ENCODE measurements at regions not wholly inside any gene's neighbourhood (a gene's known extent, or its start where the extent isn't known, plus 50 kb on each side); places are given as distances from the start of the nearest gene placed in this dataset.

- no peak overlapping the region for H3K27ac Mint-ChIP-seq
- intact Hi-C loops (cut with micrococcal nuclease) = no loop called here
- no peaks in the 10 kb centered on the region for H3K27me3 Mint-ChIP-seq
These were observed 137.3 kb downstream of the MYCN start for GRCh38 chr2:16077601-16078000.

GRCh38 chr2:16076911-16077310 lies 136.6 kb downstream of the MYCN start:
- Mint-ChIP-seq H3K9me3 (no peaks in the 10 kb centered on the region), H3K27me3 (no peaks in the 10 kb centered on the region), H3K4me3 (no peak overlapping the region), H3K27ac (no peak overlapping the region), H3K4me1 (ENCODE audit: low read depth) (no peaks in the 10 kb centered on the region), H3K36me3 (ENCODE audit: low read depth) (no peaks in the 10 kb centered on the region)
- intact Hi-C loops (cut with micrococcal nuclease) = no loop called here

More at GRCh38 chr2:16077601-16078000, 137.3 kb downstream of the MYCN start:
- Mint-ChIP-seq H3K9me3 (no peaks in the 10 kb centered on the region), H3K4me3 (no peak overlapping the region), H3K36me3 (ENCODE audit: low read depth) (no peaks in the 10 kb centered on the region), H3K4me1 (ENCODE audit: low read depth) (no peaks in the 10 kb centered on the region)

- H3K27ac Mint-ChIP-seq = no peak overlapping the region
- no peaks in the 10 kb centered on the region for H3K9me3 Mint-ChIP-seq
- no peaks in the 10 kb centered on the region for H3K4me1 Mint-ChIP-seq (ENCODE audit: low read depth)
- no peaks in the 10 kb centered on the region for H3K27me3 Mint-ChIP-seq
- no peak overlapping the region for H3K4me3 Mint-ChIP-seq
- no peaks in the 10 kb centered on the region for H3K36me3 Mint-ChIP-seq (ENCODE audit: low read depth)
- intact Hi-C loops (cut with micrococcal nuclease) = no loop called here
These were observed 135.0 kb downstream of the MYCN start for GRCh38 chr2:16075045-16076012.

- intact Hi-C loops (cut with micrococcal nuclease) = no loop called here
- H3K36me3 Mint-ChIP-seq (ENCODE audit: low read depth) = no peaks in the 10 kb centered on the region
These were observed 133.6 kb downstream of the MYCN start for GRCh38 chr2:16073921-16074425.

GRCh38 chr2:16073471-16073870 lies 133.1 kb downstream of the MYCN start:
- intact Hi-C loops (cut with micrococcal nuclease) = no loop called here
- H3K4me3 Mint-ChIP-seq = no peak overlapping the region
- H3K27ac Mint-ChIP-seq = no peak overlapping the region
- H3K36me3 Mint-ChIP-seq (ENCODE audit: low read depth) = no peaks in the 10 kb centered on the region
- no peaks in the 10 kb centered on the region for H3K9me3 Mint-ChIP-seq
- H3K27me3 Mint-ChIP-seq = no peaks in the 10 kb centered on the region
- no peaks in the 10 kb centered on the region for H3K4me1 Mint-ChIP-seq (ENCODE audit: low read depth)

More at GRCh38 chr2:16073921-16074425, 133.6 kb downstream of the MYCN start:
- Mint-ChIP-seq H3K4me3 (no peak overlapping the region), H3K9me3 (no peaks in the 10 kb centered on the region), H3K27ac (no peak overlapping the region), H3K27me3 (no peaks in the 10 kb centered on the region), H3K4me1 (ENCODE audit: low read depth) (no peaks in the 10 kb centered on the region)

- no peaks in the 10 kb centered on the region for H3K27me3 Mint-ChIP-seq
- H3K9me3 Mint-ChIP-seq = no peaks in the 10 kb centered on the region
- H3K27ac Mint-ChIP-seq = no peak overlapping the region
- intact Hi-C loops (cut with micrococcal nuclease) = no loop called here
- no peaks in the 10 kb centered on the region for H3K4me1 Mint-ChIP-seq (ENCODE audit: low read depth)
- H3K36me3 Mint-ChIP-seq (ENCODE audit: low read depth) = no peaks in the 10 kb centered on the region
- no peak overlapping the region for H3K4me3 Mint-ChIP-seq
These were observed 132.4 kb downstream of the MYCN start for GRCh38 chr2:16072638-16073290.

GRCh38 chr2:16071865-16072637 lies 131.7 kb downstream of the MYCN start:
- Mint-ChIP-seq H3K27me3 (no peaks in the 10 kb centered on the region), H3K4me1 (ENCODE audit: low read depth) (no peaks in the 10 kb centered on the region), H3K9me3 (no peaks in the 10 kb centered on the region), H3K4me3 (no peak overlapping the region), H3K27ac (no peak overlapping the region), H3K36me3 (ENCODE audit: low read depth) (no peaks in the 10 kb centered on the region)
- intact Hi-C loops (cut with micrococcal nuclease) = no loop called here

- no peaks in the 10 kb centered on the region for H3K27me3 Mint-ChIP-seq
- no peaks in the 10 kb centered on the region for H3K9me3 Mint-ChIP-seq
- intact Hi-C loops (cut with micrococcal nuclease) = no loop called here
- H3K27ac Mint-ChIP-seq = no peak overlapping the region
- no peak overlapping the region for H3K4me3 Mint-ChIP-seq
- no peaks in the 10 kb centered on the region for H3K4me1 Mint-ChIP-seq (ENCODE audit: low read depth)
- no peaks in the 10 kb centered on the region for H3K36me3 Mint-ChIP-seq (ENCODE audit: low read depth)
These were observed 130.9 kb downstream of the MYCN start for GRCh38 chr2:16071039-16071864.

- Mint-ChIP-seq H3K27ac (no peak overlapping the region), H3K36me3 (ENCODE audit: low read depth) (no peaks in the 10 kb centered on the region), H3K27me3 (no peaks in the 10 kb centered on the region), H3K4me3 (no peak overlapping the region), H3K9me3 (no peaks in the 10 kb centered on the region), H3K4me1 (ENCODE audit: low read depth) (no peaks in the 10 kb centered on the region)
- intact Hi-C loops (cut with micrococcal nuclease) = no loop called here
These were observed 130.3 kb downstream of the MYCN start for GRCh38 chr2:16070648-16070971.

GRCh38 chr2:16069933-16070647 lies 129.7 kb downstream of the MYCN start:
- intact Hi-C loops (cut with micrococcal nuclease) = no loop called here
- no peaks in the 10 kb centered on the region for H3K9me3 Mint-ChIP-seq
- no peak overlapping the region for H3K4me3 Mint-ChIP-seq
- H3K36me3 Mint-ChIP-seq (ENCODE audit: low read depth) = no peaks in the 10 kb centered on the region
- H3K4me1 Mint-ChIP-seq (ENCODE audit: low read depth) = no peaks in the 10 kb centered on the region
- no peak overlapping the region for H3K27ac Mint-ChIP-seq
- no peaks in the 10 kb centered on the region for H3K27me3 Mint-ChIP-seq

GRCh38 chr2:16069663-16069932 lies 129.2 kb downstream of the MYCN start:
- intact Hi-C loops (cut with micrococcal nuclease) = no loop called here

GRCh38 chr2:16068552-16068940 lies 128.2 kb downstream of the MYCN start:
- no peaks in the 10 kb centered on the region for H3K36me3 Mint-ChIP-seq (ENCODE audit: low read depth)
- H3K27me3 Mint-ChIP-seq = no peaks in the 10 kb centered on the region
- peaks cover 11% of the 10 kb centered on the region for H3K9me3 Mint-ChIP-seq
- H3K4me1 Mint-ChIP-seq (ENCODE audit: low read depth) = no peaks in the 10 kb centered on the region
- no peak overlapping the region for H3K27ac Mint-ChIP-seq
- intact Hi-C loops (cut with micrococcal nuclease) = no loop called here
- H3K4me3 Mint-ChIP-seq = no peak overlapping the region

More at GRCh38 chr2:16069663-16069932, 129.2 kb downstream of the MYCN start:
- H3K27ac Mint-ChIP-seq = no peak overlapping the region
- H3K36me3 Mint-ChIP-seq (ENCODE audit: low read depth) = no peaks in the 10 kb centered on the region
- H3K27me3 Mint-ChIP-seq = no peaks in the 10 kb centered on the region
- H3K9me3 Mint-ChIP-seq = peaks cover under 1% of the 10 kb centered on the region
- no peaks in the 10 kb centered on the region for H3K4me1 Mint-ChIP-seq (ENCODE audit: low read depth)
- no peak overlapping the region for H3K4me3 Mint-ChIP-seq
